Endodermal cell (in vitro differentiated cells): ENCODE measurements at regions not wholly inside any gene's neighbourhood (a gene's known extent, or its start where the extent isn't known, plus 50 kb on each side); places are given as distances from the start of the nearest gene placed in this dataset.

Source experiments
- DNase-seq: peaks from one replicate; pipeline ENCODE4 v3.0.0-alpha.2; 2017
- H3K27ac ChIP-seq: 2 replicates; pipeline ENCODE4 v1.5.1; 2013; ENCODE audit warnings: mild to moderate bottlenecking, low read depth, low read length, moderate library complexity
- H3K27me3 ChIP-seq: 2 replicates; pipeline ENCODE4 v1.6.1; 2013; ENCODE audit warnings: mild to moderate bottlenecking, low read length, moderate library complexity; ENCODE audit not compliant: insufficient read depth, control insufficient read depth, poor library complexity, severe bottlenecking
- H3K36me3 ChIP-seq: 2 replicates; pipeline ENCODE4 v1.7.0; 2013; ENCODE audit warnings: mild to moderate bottlenecking, low read length, moderate library complexity; ENCODE audit not compliant: control insufficient read depth, insufficient read depth
- H3K4me1 ChIP-seq: one replicate; pipeline ENCODE4 v1.7.0; 2013; ENCODE audit warnings: low read length; ENCODE audit not compliant: control insufficient read depth, insufficient read depth
- H3K4me3 ChIP-seq: 2 replicates; pipeline ENCODE4 v1.5.1; 2013; ENCODE audit warnings: mild to moderate bottlenecking, low read length, moderate library complexity
- H3K9ac ChIP-seq: 2 replicates; pipeline ENCODE4 v1.6.1; 2013; ENCODE audit warnings: mild to moderate bottlenecking, low read length, moderate library complexity; ENCODE audit not compliant: poor library complexity, severe bottlenecking; ENCODE audit errors: extremely low read depth
- H3K9me3 ChIP-seq: 2 replicates; pipeline ENCODE4 v1.6.1; 2013; ENCODE audit warnings: mild to moderate bottlenecking, low read length, moderate library complexity; ENCODE audit not compliant: control insufficient read depth
- H3K27ac Mint-ChIP-seq: 2 replicates; pipeline ENCODE4 v1.8.0; 2020; ENCODE audit warnings: mixed read lengths
- H3K27me3 Mint-ChIP-seq: 2 replicates; pipeline ENCODE4 v1.8.0; 2021; ENCODE audit warnings: mild to moderate bottlenecking, mixed read lengths; ENCODE audit not compliant: insufficient read depth
- H3K36me3 Mint-ChIP-seq: 2 replicates; pipeline ENCODE4 v1.8.0; 2020; ENCODE audit warnings: low read depth, mixed read lengths
- H3K4me1 Mint-ChIP-seq: 2 replicates; pipeline ENCODE4 v1.8.0; 2020; ENCODE audit warnings: mixed read lengths
- H3K4me3 Mint-ChIP-seq: 2 replicates; pipeline ENCODE4 v1.8.0; 2020; ENCODE audit warnings: mild to moderate bottlenecking, moderate library complexity, mixed read lengths
- H3K9me3 Mint-ChIP-seq: 2 replicates; pipeline ENCODE4 v1.8.0; 2020; ENCODE audit warnings: mild to moderate bottlenecking, mixed read lengths
- WGBS, 2 experiments: methylation state at CpG; one replicate each; pipeline versions ENCODE4 v1.1.5 to v1.1.7; 2013; ENCODE audit warnings: missing lambda C conversion rate in 2 of 2, mixed read lengths in 1 of 2; ENCODE audit not compliant: insufficient coverage in 1 of 2, insufficient read length in 1 of 2; 5-methylcytosine and 5-hydroxymethylcytosine counted together
- TF ChIP-seq, protein P1 (sequence below): fragments of 200-600 bp; sonication (generic); conservative IDR thresholded peaks from 2 replicates; pipeline ENCODE4 v1.5.0; 2021; ENCODE audit warnings: antibody characterized with exemption, mild to moderate bottlenecking

DNA sequence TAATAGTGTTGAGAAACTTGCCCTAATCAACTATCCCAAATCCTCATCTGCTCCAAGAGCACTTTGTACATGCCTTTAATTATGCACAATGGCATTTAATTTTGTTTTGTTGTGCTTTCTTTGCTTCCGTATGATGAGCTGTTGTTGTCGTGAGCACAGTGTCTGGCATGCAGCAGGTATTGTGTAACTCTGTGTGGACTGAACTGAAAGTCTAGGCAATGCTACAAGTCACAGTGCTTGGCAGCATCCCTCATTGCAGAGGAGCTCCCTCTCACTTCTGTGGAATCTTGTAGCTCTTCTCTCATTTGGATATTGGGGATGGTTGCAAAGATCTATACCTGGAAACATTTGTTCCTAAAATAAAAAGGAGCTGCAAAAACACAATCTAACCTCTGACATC, 502.2 kb upstream of the CA10 start:
- H3K27me3 ChIP-seq: no peaks in the 10 kb centered on the region
- no peak overlapping the region for H3K4me3 ChIP-seq
- H3K27me3 Mint-ChIP-seq: no peaks in the 10 kb centered on the region
- H3K27ac ChIP-seq: no peak overlapping the region
- no peaks in the 10 kb centered on the region for H3K4me1 Mint-ChIP-seq
- no peak for DNase-seq
- H3K36me3 Mint-ChIP-seq: no peaks in the 10 kb centered on the region
- H3K4me3 Mint-ChIP-seq: no peak overlapping the region
- H3K9me3 Mint-ChIP-seq: no peaks in the 10 kb centered on the region
- H3K9me3 ChIP-seq: peaks cover 5% of the 10 kb centered on the region
- H3K27ac Mint-ChIP-seq: no peak overlapping the region
- no peaks in the 10 kb centered on the region for H3K36me3 ChIP-seq
- 93 to 100% methylated on average over 1 to 2 of the region's 2 CpGs for WGBS, 2 experiments
- H3K4me1 ChIP-seq: no peaks in the 10 kb centered on the region
- no peak overlapping the region for H3K9ac ChIP-seq
- TF ChIP-seq, protein P1, sequence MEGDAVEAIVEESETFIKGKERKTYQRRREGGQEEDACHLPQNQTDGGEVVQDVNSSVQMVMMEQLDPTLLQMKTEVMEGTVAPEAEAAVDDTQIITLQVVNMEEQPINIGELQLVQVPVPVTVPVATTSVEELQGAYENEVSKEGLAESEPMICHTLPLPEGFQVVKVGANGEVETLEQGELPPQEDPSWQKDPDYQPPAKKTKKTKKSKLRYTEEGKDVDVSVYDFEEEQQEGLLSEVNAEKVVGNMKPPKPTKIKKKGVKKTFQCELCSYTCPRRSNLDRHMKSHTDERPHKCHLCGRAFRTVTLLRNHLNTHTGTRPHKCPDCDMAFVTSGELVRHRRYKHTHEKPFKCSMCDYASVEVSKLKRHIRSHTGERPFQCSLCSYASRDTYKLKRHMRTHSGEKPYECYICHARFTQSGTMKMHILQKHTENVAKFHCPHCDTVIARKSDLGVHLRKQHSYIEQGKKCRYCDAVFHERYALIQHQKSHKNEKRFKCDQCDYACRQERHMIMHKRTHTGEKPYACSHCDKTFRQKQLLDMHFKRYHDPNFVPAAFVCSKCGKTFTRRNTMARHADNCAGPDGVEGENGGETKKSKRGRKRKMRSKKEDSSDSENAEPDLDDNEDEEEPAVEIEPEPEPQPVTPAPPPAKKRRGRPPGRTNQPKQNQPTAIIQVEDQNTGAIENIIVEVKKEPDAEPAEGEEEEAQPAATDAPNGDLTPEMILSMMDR: no peak

DNA sequence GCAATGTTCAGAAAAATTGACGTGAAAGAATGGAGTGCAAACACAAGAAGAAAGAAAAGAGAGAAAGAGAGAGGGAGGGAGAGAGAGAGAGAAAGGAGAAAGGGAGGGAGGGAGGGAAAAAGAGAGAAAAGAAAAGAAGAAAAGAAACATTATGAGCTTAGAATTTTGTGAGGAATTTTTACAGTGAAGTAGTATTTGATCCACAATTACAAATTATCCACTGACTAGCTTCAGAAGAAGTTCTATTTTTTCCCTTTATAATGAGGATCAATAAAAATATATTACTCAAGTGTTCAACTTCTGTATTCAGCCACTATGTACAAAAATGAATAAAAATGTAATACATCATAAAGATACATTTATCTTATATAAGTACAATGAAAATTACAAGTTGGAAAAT, 494.5 kb upstream of the CA10 start:
- Mint-ChIP-seq H3K27ac (no peak overlapping the region), H3K9me3 (no peaks in the 10 kb centered on the region), H3K27me3 (no peaks in the 10 kb centered on the region), H3K4me3 (no peak overlapping the region), H3K4me1 (no peaks in the 10 kb centered on the region), H3K36me3 (no peaks in the 10 kb centered on the region)
- TF ChIP-seq, protein P1: no peak
- Histone ChIP-seq H3K27me3 (no peaks in the 10 kb centered on the region), H3K36me3 (no peaks in the 10 kb centered on the region), H3K4me3 (no peak overlapping the region), H3K27ac (no peak overlapping the region), H3K4me1 (no peaks in the 10 kb centered on the region), H3K9ac (no peak overlapping the region), H3K9me3 (peaks cover 14% of the 10 kb centered on the region)
- DNase-seq: no peak
- 71 to 76% methylated on average over 1 of the region's 1 CpG for WGBS, 2 experiments

DNA sequence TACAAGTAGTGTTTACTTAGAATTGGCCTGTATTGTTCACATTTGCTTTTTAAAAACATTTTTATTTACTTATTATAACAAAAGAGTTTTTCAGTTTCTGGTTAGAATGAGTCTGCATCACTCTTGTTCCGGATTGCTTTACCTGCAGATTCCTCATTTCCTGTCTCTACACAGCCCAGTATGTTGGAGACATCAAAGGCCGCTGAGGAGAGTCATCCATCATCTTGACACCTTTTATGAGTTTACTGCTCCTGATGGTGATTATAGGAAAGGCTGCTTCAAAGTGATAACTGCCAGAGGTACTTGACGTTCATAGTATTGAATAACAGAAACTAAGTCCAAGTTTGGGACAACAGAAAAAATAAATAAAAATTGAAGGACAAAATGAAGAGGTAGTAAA, 490.5 kb upstream of the CA10 start:
- no peaks in the 10 kb centered on the region for H3K4me1 Mint-ChIP-seq
- no peak overlapping the region for H3K27ac ChIP-seq
- no peaks in the 10 kb centered on the region for H3K36me3 Mint-ChIP-seq
- no peaks in the 10 kb centered on the region for H3K27me3 ChIP-seq
- H3K4me3 Mint-ChIP-seq: no peak overlapping the region
- TF ChIP-seq, protein P1: no peak
- DNase-seq: no peak
- H3K27me3 Mint-ChIP-seq: no peaks in the 10 kb centered on the region
- WGBS, 2 experiments: 33 to 80% methylated on average over 1 to 3 of the region's 3 CpGs
- H3K27ac Mint-ChIP-seq: no peak overlapping the region
- no peaks in the 10 kb centered on the region for H3K36me3 ChIP-seq
- H3K9me3 Mint-ChIP-seq: no peaks in the 10 kb centered on the region
- no peak overlapping the region for H3K9ac ChIP-seq
- H3K4me1 ChIP-seq: no peaks in the 10 kb centered on the region
- no peak overlapping the region for H3K4me3 ChIP-seq
- peaks cover 38% of the 10 kb centered on the region for H3K9me3 ChIP-seq
